ENCODE measurements at regions not wholly inside any gene's neighbourhood (a gene's known extent, or its start where the extent isn't known, plus 50 kb on each side); places are given as distances from the start of the nearest gene placed in this dataset.

GRCh38 chr9:99288830-99289229 is 66.7 kb downstream of the SEC61B start:
- H3K27ac ChIP-seq (ENCODE audit: extremely low read depth, low read depth, low read length) = no peak overlapping the region
- H3K9me3 ChIP-seq (replicated peaks; ENCODE audit: control insufficient read depth, insufficient read depth, low read depth, low read length) = no peaks in the 10 kb centered on the region
- no peaks in the 10 kb centered on the region for H3K79me2 ChIP-seq (ENCODE audit: control insufficient read depth, insufficient read depth, low read length)
- H3K36me3 ChIP-seq (ENCODE audit: control insufficient read depth, insufficient read depth, low read length) = no peaks in the 10 kb centered on the region
- CTCF ChIA-PET (ENCODE audit: low intra/inter-chr PET ratio) = no interaction called here
- ATAC-seq (no peak), FAIRE-seq (no peak), DNase-seq (ENCODE audit: extremely low read depth in 1 of 4, low spot score in 3 of 4) (no peak)
- no peak overlapping the region for H3K4me3 ChIP-seq
- in situ Hi-C loops (cut with MboI) (no loop called here), intact Hi-C loops (cut with micrococcal nuclease) (no loop called here)
- no peak overlapping the region for H3K4me2 ChIP-seq (ENCODE audit: insufficient read depth, low read length)
- 0% methylated on average over 6 of the region's 6 CpGs for WGBS (ENCODE audit: insufficient coverage, low coverage, missing lambda C conversion rate)
- H2AFZ ChIP-seq (ENCODE audit: low read depth, low read length) = no peak overlapping the region
- no peaks in the 10 kb centered on the region for H3K4me1 ChIP-seq (replicated peaks in 1 of 2; ENCODE audit: control insufficient read depth in 2 of 2, insufficient read depth in 2 of 2, low read length in 2 of 2)
- H3K27me3 ChIP-seq (ENCODE audit: control insufficient read depth in 2 of 2, insufficient read depth in 2 of 2, low read length in 2 of 2) = peaks cover 20 to 22% of the 10 kb centered on the region in 2 experiments; a peak in 4 of 5 replicates
- POLR2A ChIA-PET = interaction anchor here (0.6 kb wide), 1 partner anchor 68 kb away, joined by 5 read pairs; no protein-coding TSS in a partner anchor
- H3K9ac ChIP-seq (ENCODE audit: insufficient read depth in 1 of 2, low read depth in 2 of 2, low read length in 2 of 2) = no peak overlapping the region
- BruUV-seq (replicated peaks) = no TSS peak
- no peaks in the 10 kb centered on the region for H3K9me1 ChIP-seq (ENCODE audit: control insufficient read depth, insufficient read depth, low read length)
- no peaks in the 10 kb centered on the region for H4K20me1 ChIP-seq (replicated peaks; ENCODE audit: control insufficient read depth, insufficient read depth, low read length)
- TF ChIP-seq SIRT6 (IDR thresholded peaks at IDR 0.05; ENCODE audit: low read depth, low read length) (no peak), CBX3 (IDR thresholded peaks at IDR 0.05; ENCODE audit: borderline replicate concordance in 1 of 2, low read length in 2 of 2) (no peak), HDAC2 (IDR thresholded peaks at IDR 0.05) (no peak), ZNF79 (CRISPR knock-in tag; IDR thresholded peaks at IDR 0.05; ENCODE audit: low read depth) (no peak), NR2F6 (CRISPR knock-in tag; IDR thresholded peaks at IDR 0.05) (no peak), TAF15 (IDR thresholded peaks at IDR 0.05; ENCODE audit: low read depth, low read length) (no peak), JUN (IDR thresholded peaks at IDR 0.05; ENCODE audit: borderline replicate concordance, low read depth, low read length) (no peak), JUN (CRISPR knock-in tag; IDR thresholded peaks at IDR 0.05; ENCODE audit: borderline replicate concordance) (no peak), ZFPM2 (CRISPR knock-in tag; IDR thresholded peaks at IDR 0.05) (no peak), RERE (CRISPR knock-in tag; IDR thresholded peaks at IDR 0.05; ENCODE audit: borderline replicate concordance) (no peak), PHF8 (IDR thresholded peaks at IDR 0.05; ENCODE audit: borderline replicate concordance, low read length) (no peak), PTBP1 (IDR thresholded peaks at IDR 0.05; ENCODE audit: low read depth, low read length) (no peak)
- TF ChIP-seq, protein P1, sequence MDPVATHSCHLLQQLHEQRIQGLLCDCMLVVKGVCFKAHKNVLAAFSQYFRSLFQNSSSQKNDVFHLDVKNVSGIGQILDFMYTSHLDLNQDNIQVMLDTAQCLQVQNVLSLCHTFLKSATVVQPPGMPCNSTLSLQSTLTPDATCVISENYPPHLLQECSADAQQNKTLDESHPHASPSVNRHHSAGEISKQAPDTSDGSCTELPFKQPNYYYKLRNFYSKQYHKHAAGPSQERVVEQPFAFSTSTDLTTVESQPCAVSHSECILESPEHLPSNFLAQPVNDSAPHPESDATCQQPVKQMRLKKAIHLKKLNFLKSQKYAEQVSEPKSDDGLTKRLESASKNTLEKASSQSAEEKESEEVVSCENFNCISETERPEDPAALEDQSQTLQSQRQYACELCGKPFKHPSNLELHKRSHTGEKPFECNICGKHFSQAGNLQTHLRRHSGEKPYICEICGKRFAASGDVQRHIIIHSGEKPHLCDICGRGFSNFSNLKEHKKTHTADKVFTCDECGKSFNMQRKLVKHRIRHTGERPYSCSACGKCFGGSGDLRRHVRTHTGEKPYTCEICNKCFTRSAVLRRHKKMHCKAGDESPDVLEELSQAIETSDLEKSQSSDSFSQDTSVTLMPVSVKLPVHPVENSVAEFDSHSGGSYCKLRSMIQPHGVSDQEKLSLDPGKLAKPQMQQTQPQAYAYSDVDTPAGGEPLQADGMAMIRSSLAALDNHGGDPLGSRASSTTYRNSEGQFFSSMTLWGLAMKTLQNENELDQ (CRISPR knock-in tag; IDR thresholded peaks at IDR 0.05; ENCODE audit: borderline replicate concordance) = no peak
